H1 (cell line): ENCODE measurements at regions not wholly inside any gene's neighbourhood (a gene's known extent, or its start where the extent isn't known, plus 50 kb on each side); places are given as distances from the start of the nearest gene placed in this dataset.

ENCODE experiments used
- CTCF ChIA-PET: fragments of 300-600 bp; sonication (Branson Sonifier 250); formaldehyde crosslinking; loops from one replicate; lab custom pipeline; 2021; ENCODE audit not compliant: partially characterized antibody; lab: Charles Lee
- POLR2A ChIA-PET: fragments of 300-600 bp; sonication (Branson Sonifier 250); formaldehyde crosslinking; loops from one replicate; lab custom pipeline; 2021; ENCODE audit warnings: inconsistent platforms; ENCODE audit not compliant: partially characterized antibody; lab: Charles Lee
- DNase-seq, 2 experiments: peaks; one replicate each; pipeline versions ENCODE4 v3.0.0 to v3.0.0-alpha.2; 2010 to 2022; ENCODE audit warnings: low spot score in 2 of 2, low read depth in 1 of 2, mixed read lengths in 1 of 2
- FAIRE-seq: peaks from 2 replicates; lab custom pipeline; 2011; peaks lifted over from hg19 to GRCh38; lab: Jason Lieb, UNC
- H2AFZ ChIP-seq: 2 replicates; pipeline ENCODE4 v1.8.1; 2012; ENCODE audit warnings: low read length, inconsistent platforms
- H2AK5ac ChIP-seq: 2 replicates; pipeline ENCODE4 v1.6.1; 2013; ENCODE audit warnings: low read depth, low read length
- H2BK120ac ChIP-seq: replicated peaks from 2 replicates; pipeline ENCODE3; 2013; ENCODE audit warnings: low read depth, low read length, inconsistent platforms
- H2BK12ac ChIP-seq: 2 replicates; pipeline ENCODE4 v1.6.1; 2013; ENCODE audit warnings: low read depth, low read length
- H2BK15ac ChIP-seq: 2 replicates; pipeline ENCODE4 v1.6.1; 2013; ENCODE audit warnings: low read length
- H2BK20ac ChIP-seq: 2 replicates; pipeline ENCODE4 v1.6.1; 2013; ENCODE audit warnings: low read length
- H2BK5ac ChIP-seq: 2 replicates; pipeline ENCODE4 v1.6.1; 2013; ENCODE audit warnings: low read depth, low read length
- H3K14ac ChIP-seq: 2 replicates; pipeline ENCODE4 v1.6.1; 2013; ENCODE audit warnings: inconsistent platforms; ENCODE audit not compliant: insufficient read length
- H3K18ac ChIP-seq: 2 replicates; pipeline ENCODE4 v1.6.1; 2013; ENCODE audit warnings: low read length; ENCODE audit errors: extremely low read depth
- H3K23ac ChIP-seq: 2 replicates; pipeline ENCODE4 v1.6.1; 2013; ENCODE audit warnings: inconsistent platforms; ENCODE audit not compliant: insufficient read length
- H3K23me2 ChIP-seq: 2 replicates; pipeline ENCODE4 v1.6.1; 2013; ENCODE audit warnings: low read depth, low read length
- H3K27ac ChIP-seq: 2 replicates; pipeline ENCODE4 v1.6.1; 2011; ENCODE audit warnings: low read depth, low read length, inconsistent platforms
- H3K27me3 ChIP-seq, 4 experiments: replicated peaks in 1 of 4; 1 replicate in 1 of 4; 2 replicates in 3 of 4; pipeline versions ENCODE4 v1.6.1 to v1.8.1; 2011 to 2013; ENCODE audit warnings: low read length in 3 of 4, mild to moderate bottlenecking in 3 of 4, inconsistent platforms in 2 of 4, mixed read lengths in 2 of 4, moderate library complexity in 1 of 4; ENCODE audit not compliant: control insufficient read depth in 3 of 4, insufficient read depth in 3 of 4; ENCODE audit errors: extremely low read depth in 1 of 4
- H3K36me3 ChIP-seq, 4 experiments: 2 replicates each; pipeline versions ENCODE4 v1.6.1 to v1.8.1; 2011 to 2013; ENCODE audit warnings: mild to moderate bottlenecking in 4 of 4, low read length in 3 of 4, moderate library complexity in 2 of 4, control low read depth in 1 of 4, inconsistent platforms in 1 of 4; ENCODE audit not compliant: insufficient read depth in 4 of 4, control insufficient read depth in 2 of 4
- H3K4ac ChIP-seq: replicated peaks from 2 replicates; pipeline ENCODE3; 2013; ENCODE audit warnings: low read length, low read depth, mixed read lengths, inconsistent platforms; ENCODE audit not compliant: insufficient read length
- H3K4me1 ChIP-seq, 4 experiments: replicated peaks in 1 of 4; 1 replicate in 1 of 4; 2 replicates in 3 of 4; pipeline versions ENCODE4 v1.6.1 to v1.8.1; 2011 to 2013; ENCODE audit warnings: low read length in 3 of 4, inconsistent platforms in 2 of 4, mixed read lengths in 1 of 4; ENCODE audit not compliant: insufficient read depth in 4 of 4, control insufficient read depth in 3 of 4
- H3K4me2 ChIP-seq, 2 experiments: 2 replicates each; pipeline versions ENCODE4 v1.6.1 to v1.8.1; 2011 to 2013; ENCODE audit warnings: low read depth in 2 of 2, low read length in 2 of 2, control low read depth in 1 of 2, inconsistent platforms in 1 of 2, mild to moderate bottlenecking in 1 of 2; ENCODE audit not compliant: insufficient read depth in 1 of 2
- H3K4me3 ChIP-seq, 4 experiments: fragments of 200-600, 300-600 bp in 1 of 4; sonication (generic), shearing (Covaris generic), sonication (Bioruptor Twin) in 1 of 4; 2 replicates each; pipeline versions ENCODE4 v1.5.1 to v1.8.1; 2011 to 2016; ENCODE audit warnings: low read length in 4 of 4, low read depth in 3 of 4, control low read depth in 2 of 4, inconsistent platforms in 2 of 4, mild to moderate bottlenecking in 2 of 4, mixed read lengths in 1 of 4, moderate library complexity in 1 of 4; ENCODE audit not compliant: insufficient read depth in 2 of 4; ENCODE audit errors: extremely low read depth in 1 of 4
- H3K56ac ChIP-seq: replicated peaks from 2 replicates; pipeline ENCODE3; 2013; ENCODE audit warnings: low read depth, mild to moderate bottlenecking, mixed read lengths, low read length, inconsistent platforms; ENCODE audit not compliant: insufficient read length
- H3K79me1 ChIP-seq: 2 replicates; pipeline ENCODE4 v1.6.1; 2013; ENCODE audit warnings: low read depth, low read length, control low read depth
- H3K79me2 ChIP-seq, 2 experiments: 2 replicates each; pipeline versions ENCODE4 v1.6.1 to v1.8.1; 2012 to 2013; ENCODE audit warnings: low read length in 2 of 2, mild to moderate bottlenecking in 2 of 2, inconsistent platforms in 1 of 2; ENCODE audit not compliant: insufficient read depth in 2 of 2, control insufficient read depth in 1 of 2
- H3K9ac ChIP-seq, 4 experiments: replicated peaks in 1 of 4; 1 replicate in 1 of 4; 2 replicates in 3 of 4; pipeline versions ENCODE4 v1.6.1 to v1.8.1; 2011 to 2013; ENCODE audit warnings: low read depth in 3 of 4, low read length in 3 of 4, control low read depth in 2 of 4, mild to moderate bottlenecking in 2 of 4, moderate library complexity in 2 of 4, inconsistent platforms in 1 of 4; ENCODE audit errors: extremely low read depth in 1 of 4
- H3K9me3 ChIP-seq, 2 experiments: 2 replicates each; pipeline versions ENCODE4 v1.6.1 to v1.8.1; 2012 to 2013; ENCODE audit warnings: mild to moderate bottlenecking in 2 of 2, moderate library complexity in 2 of 2, control low read depth in 1 of 2, inconsistent platforms in 1 of 2, low read depth in 1 of 2, low read length in 1 of 2, mixed read lengths in 1 of 2; ENCODE audit not compliant: insufficient read depth in 2 of 2
- H4K20me1 ChIP-seq, 2 experiments: replicated peaks in 1 of 2; 2 replicates each; pipeline versions ENCODE3 to v1.8.1; 2011 to 2013; ENCODE audit warnings: inconsistent platforms in 2 of 2, low read length in 2 of 2, mild to moderate bottlenecking in 1 of 2; ENCODE audit not compliant: insufficient read depth in 2 of 2, control insufficient read depth in 1 of 2
- H4K5ac ChIP-seq: 2 replicates; pipeline ENCODE4 v1.6.1; 2013; ENCODE audit warnings: low read length, low read depth, mixed read lengths, inconsistent platforms; ENCODE audit not compliant: insufficient read length
- H4K8ac ChIP-seq: 2 replicates; pipeline ENCODE4 v1.8.0; 2013; ENCODE audit warnings: mild to moderate bottlenecking, moderate library complexity, low read length, inconsistent platforms; ENCODE audit not compliant: insufficient read depth; ENCODE audit errors: extremely low read depth
- H4K91ac ChIP-seq: replicated peaks from 2 replicates; pipeline ENCODE3; 2013; ENCODE audit warnings: low read length, mixed read lengths, inconsistent platforms; ENCODE audit not compliant: insufficient read length
- ASH2L ChIP-seq: fragments of 200-600, 300-600 bp; sonication (generic); IDR thresholded peaks from one replicate; pipeline ENCODE4 v1.7.1; 2017; ENCODE audit warnings: low read length
- ATF3 ChIP-seq: IDR thresholded peaks from 2 replicates; pipeline ENCODE4 v1.6.1; 2011; ENCODE audit warnings: low read depth, mild to moderate bottlenecking, low read length; ENCODE audit not compliant: insufficient read depth
- CBX8 ChIP-seq: fragments of 300-800, 300-1000 bp; sonication (generic); IDR thresholded peaks from 2 replicates; pipeline ENCODE4 v1.7.1; 2016; ENCODE audit warnings: low read depth, low read length, borderline replicate concordance
- CREB1 ChIP-seq: IDR thresholded peaks from 2 replicates; pipeline ENCODE4 v1.6.1; 2012; ENCODE audit warnings: inconsistent platforms
- E2F6 ChIP-seq: IDR thresholded peaks from 2 replicates; pipeline ENCODE4 v1.6.1; 2012; ENCODE audit warnings: inconsistent platforms
- EGR1 ChIP-seq: IDR thresholded peaks from 2 replicates; pipeline ENCODE4 v1.6.1; 2011; ENCODE audit warnings: low read depth, low read length, borderline replicate concordance
- EP300 ChIP-seq, 2 experiments: IDR thresholded peaks; 1 replicate in 1 of 2; 2 replicates in 1 of 2; pipeline ENCODE4 v1.6.1; 2011 to 2012; ENCODE audit warnings: low read depth in 2 of 2, low read length in 2 of 2, mild to moderate bottlenecking in 2 of 2, borderline replicate concordance in 1 of 2, inconsistent platforms in 1 of 2, moderate library complexity in 1 of 2
- EZH2 ChIP-seq: fragments of 200-600 bp; sonication (generic); IDR thresholded peaks from 2 replicates; pipeline ENCODE4 v1.7.1; 2012; ENCODE audit warnings: low read depth, mild to moderate bottlenecking, moderate library complexity, low read length, inconsistent platforms; ENCODE audit not compliant: severe bottlenecking
- KDM5A ChIP-seq: fragments of 200-600 bp; IDR thresholded peaks from 2 replicates; pipeline ENCODE4 v1.7.1; 2012; ENCODE audit warnings: mild to moderate bottlenecking, low read length, inconsistent platforms, mixed read lengths
- POU5F1 ChIP-seq: IDR thresholded peaks from 2 replicates; pipeline ENCODE4 v1.6.1; 2011; ENCODE audit warnings: low read depth, mild to moderate bottlenecking, low read length, moderate library complexity
- RNF2 ChIP-seq: fragments of 200-900, 300-1000 bp; sonication (generic); IDR thresholded peaks from 2 replicates; pipeline ENCODE4 v1.7.1; 2016; ENCODE audit warnings: borderline replicate concordance, low read depth, mild to moderate bottlenecking, antibody characterized with exemption, low read length; ENCODE audit not compliant: poor library complexity, severe bottlenecking; ENCODE audit errors: missing control alignments
- SIX5 ChIP-seq: IDR thresholded peaks from 2 replicates; pipeline ENCODE4 v1.6.1; 2011; ENCODE audit warnings: mild to moderate bottlenecking, low read depth, low read length
- SUZ12 ChIP-seq: fragments of 200-600 bp; sonication (generic); IDR thresholded peaks from 2 replicates; pipeline ENCODE4 v1.6.1; 2012; ENCODE audit warnings: mild to moderate bottlenecking, inconsistent platforms, low read length, moderate library complexity, mixed read lengths
- ZNF274 ChIP-seq: IDR thresholded peaks from 2 replicates; pipeline ENCODE4 v1.7.0; 2012; ENCODE audit warnings: low read length, borderline replicate concordance; ENCODE audit errors: extremely low read depth
- WGBS, 2 experiments: shearing (Covaris generic) in 1 of 2; methylation state at CpG; one replicate each; pipeline versions ENCODE4 v1.1.6 to v1.1.7; 2013 to 2015; ENCODE audit warnings: low lambda C conversion rate in 2 of 2, mixed read lengths in 2 of 2, inconsistent platforms in 1 of 2, low coverage in 1 of 2, missing lambda C conversion rate in 1 of 2; ENCODE audit not compliant: insufficient replicate concordance in 2 of 2, insufficient coverage in 1 of 2, insufficient read length in 1 of 2; ENCODE audit errors: extremely low coverage in 1 of 2, missing lambda C conversion rate in 1 of 2; 5-methylcytosine and 5-hydroxymethylcytosine counted together

GRCh38 chr4:161101881-161102280 lies 1061.9 kb downstream of the FSTL5 start:
- ChIA-PET CTCF (no interaction called here), POLR2A (no interaction called here)
- no peak overlapping the region for H3K4me3 ChIP-seq
- no peak overlapping the region for H2BK12ac ChIP-seq
- H3K4ac ChIP-seq = no peak overlapping the region
- no peak overlapping the region for H2BK15ac ChIP-seq
- no peak overlapping the region for H3K18ac ChIP-seq
- H3K79me2 ChIP-seq = no peaks in the 10 kb centered on the region
- H3K14ac ChIP-seq = no peak overlapping the region
- H3K27me3 ChIP-seq = no peaks in the 10 kb centered on the region
- no peak overlapping the region for H3K56ac ChIP-seq
- H3K9me3 ChIP-seq = no peaks in the 10 kb centered on the region
- H2AK5ac ChIP-seq = no peak overlapping the region
- H3K27ac ChIP-seq = no peak overlapping the region
- H2BK20ac ChIP-seq = no peak overlapping the region
- WGBS, 2 experiments = 38% methylated on average over 1 of the region's 1 CpG; no CpG with 5 or more reads in 1 of the 2 experiments
- H2BK5ac ChIP-seq = no peak overlapping the region
- no peak overlapping the region for H2AFZ ChIP-seq
- H4K8ac ChIP-seq = no peak overlapping the region
- H4K5ac ChIP-seq = no peak overlapping the region
- H3K4me1 ChIP-seq = no peaks in the 10 kb centered on the region; a peak in 1 of 7 replicates
- DNase-seq (no peak), FAIRE-seq (no peak)
- no peaks in the 10 kb centered on the region for H3K36me3 ChIP-seq
- H4K20me1 ChIP-seq = no peaks in the 10 kb centered on the region
- H3K4me2 ChIP-seq = no peak overlapping the region
- no peak overlapping the region for H3K23ac ChIP-seq
- no peak overlapping the region for H2BK120ac ChIP-seq
- H3K79me1 ChIP-seq = no peaks in the 10 kb centered on the region
- no peak overlapping the region for H3K9ac ChIP-seq
- H3K23me2 ChIP-seq = no peaks in the 10 kb centered on the region
- no peak overlapping the region for H4K91ac ChIP-seq
- TF ChIP-seq E2F6 = no peak
- no peak for TF ChIP-seq SIX5
- no peak for TF ChIP-seq ZNF274
- TF ChIP-seq CBX8 = no peak
- no peak for TF ChIP-seq EZH2
- TF ChIP-seq SUZ12 = no peak
- no peak for TF ChIP-seq RNF2
- no peak for TF ChIP-seq EGR1
- no peak for TF ChIP-seq EP300 (IDR thresholded peaks at IDR 0.05; ENCODE audit: borderline replicate concordance in 1 of 2, low read depth in 2 of 2, low read length in 2 of 2)
- TF ChIP-seq ASH2L = no peak
- TF ChIP-seq POU5F1 = no peak
- no peak for TF ChIP-seq ATF3
- TF ChIP-seq CREB1 = no peak
- TF ChIP-seq KDM5A = no peak
